GM21423 (cell line): ENCODE measurements at regions not wholly inside any gene's neighbourhood (a gene's known extent, or its start where the extent isn't known, plus 50 kb on each side); places are given as distances from the start of the nearest gene placed in this dataset.
"Not testable (repeated sequence)": the region's sequence is repeated elsewhere in the genome, so short reads cannot be mapped to it uniquely, and the experiment has no call there.

Source experiments
- ATAC-seq: cut with Tn5 transposase; IDR thresholded peaks from one replicate; pipeline ENCODE4 v1.9.1; 2021; ENCODE audit warnings: mild to moderate bottlenecking, moderate library complexity; ENCODE audit not compliant: unreplicated experiment

GRCh38 chr6:81371930-81372329 lies 380.6 kb downstream of the TENT5A start:
- ATAC-seq: no peak

DNA sequence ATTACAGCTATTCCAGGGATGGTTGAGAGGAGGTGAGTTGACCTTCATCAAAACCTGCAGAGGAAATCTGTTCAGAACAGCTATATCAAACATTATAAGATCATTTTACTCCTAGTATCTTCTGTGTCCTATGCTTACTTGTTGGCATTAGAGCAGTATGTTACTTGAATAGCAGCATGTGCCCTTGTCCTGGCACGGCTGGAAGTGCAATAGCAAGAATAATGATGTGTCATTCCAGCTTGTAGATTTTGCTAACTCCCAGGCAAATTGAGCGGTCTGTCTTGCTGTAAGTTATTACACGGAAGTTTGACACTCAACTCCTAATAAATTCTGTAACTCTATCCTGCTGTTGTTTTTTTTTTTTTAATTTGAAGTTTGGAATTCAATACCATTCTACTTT lies 385.5 kb downstream of the TENT5A start:
- ATAC-seq: no peak

GRCh38 chr6:81362246-81362645 lies 390.2 kb downstream of the TENT5A start:
- ATAC-seq: no peak

GRCh38 chr6:81353262-81353661 lies 399.2 kb downstream of the TENT5A start:
- ATAC-seq: no peak

GRCh38 chr6:81344026-81344425 lies 408.5 kb downstream of the TENT5A start:
- ATAC-seq: not testable (repeated sequence)

DNA sequence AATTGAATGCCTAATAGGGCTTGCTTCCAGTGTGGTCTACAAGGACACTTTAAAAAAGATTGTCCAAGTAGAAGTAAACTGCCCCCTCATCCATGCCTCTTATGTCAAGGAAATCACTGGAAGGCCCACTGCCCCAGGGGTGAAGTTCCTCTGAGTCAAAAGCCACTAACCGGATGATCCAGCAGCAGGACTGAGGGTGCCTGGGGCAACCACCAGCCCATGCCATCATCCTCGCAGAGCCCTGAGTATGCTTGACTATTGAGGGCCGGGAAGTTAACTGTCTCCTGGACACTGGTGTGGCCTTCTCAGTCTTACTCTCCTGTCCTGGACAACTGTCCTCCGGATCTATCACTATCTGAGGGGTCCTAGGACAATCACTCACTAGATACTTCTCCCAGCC lies 411.5 kb downstream of the TENT5A start:
- no peak for ATAC-seq

- no peak for ATAC-seq
Measured at GRCh38 chr6:81331526-81331925, 421.0 kb downstream of the TENT5A start.

DNA sequence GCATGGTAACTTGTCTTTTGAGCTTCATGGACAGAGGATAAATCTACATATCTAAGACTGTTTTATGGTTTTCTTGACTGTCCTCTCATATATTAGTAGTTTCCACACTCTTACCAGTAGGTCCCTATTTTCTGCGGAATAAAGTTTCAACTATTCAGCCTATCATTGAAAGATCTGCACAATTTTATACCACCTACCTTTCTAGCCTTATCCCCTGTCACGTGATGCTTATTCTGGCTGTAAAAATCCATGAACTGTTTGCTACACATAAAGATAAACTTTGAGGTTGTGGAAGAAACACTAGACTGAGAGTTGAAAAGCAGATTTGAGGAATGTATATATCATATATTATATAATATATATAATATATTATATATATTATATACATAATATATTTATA lies 423.8 kb downstream of the TENT5A start:
- ATAC-seq: no peak

DNA sequence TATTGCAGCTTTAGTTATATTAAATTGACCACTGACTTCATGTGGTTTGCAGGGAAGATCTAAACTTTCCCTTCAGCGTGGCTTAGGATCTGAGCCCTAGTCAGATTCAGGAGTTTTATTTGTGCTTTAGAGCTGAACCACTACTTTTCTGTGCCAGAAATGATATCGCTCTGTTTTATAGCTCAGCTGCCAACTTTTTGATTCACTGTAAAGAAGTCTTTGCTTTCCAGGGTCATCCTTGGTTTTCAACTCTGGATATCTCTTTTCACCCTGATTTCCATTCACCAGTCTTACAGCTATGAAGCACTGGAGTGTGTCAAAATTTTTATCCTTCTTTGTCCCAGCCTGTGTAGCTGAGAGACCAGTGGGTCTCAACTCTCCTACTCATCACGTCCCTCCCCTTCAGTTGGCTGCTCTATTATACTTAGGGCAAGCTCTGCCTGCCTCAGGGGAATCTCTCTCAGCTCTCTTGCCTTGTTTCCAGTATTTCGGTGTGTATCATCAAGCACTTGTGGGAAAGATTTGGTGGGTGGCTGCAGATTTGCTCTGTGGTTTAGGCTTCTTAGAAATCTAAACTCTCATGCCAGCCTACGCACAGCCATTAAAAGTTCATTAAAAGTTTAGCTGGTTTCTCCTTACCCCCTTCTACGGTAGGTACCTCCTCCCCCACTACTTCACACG lies 425.5 kb downstream of the TENT5A start:
- ATAC-seq: no peak

GRCh38 chr6:81309811-81310210 lies 442.7 kb downstream of the TENT5A start:
- no peak for ATAC-seq

GRCh38 chr6:81308577-81309279 lies 443.8 kb downstream of the TENT5A start:
- ATAC-seq: no peak

GRCh38 chr6:81307651-81308214 lies 444.7 kb downstream of the TENT5A start:
- no peak for ATAC-seq

GRCh38 chr6:81304466-81304865 lies 448.0 kb downstream of the TENT5A start:
- ATAC-seq: no peak

DNA sequence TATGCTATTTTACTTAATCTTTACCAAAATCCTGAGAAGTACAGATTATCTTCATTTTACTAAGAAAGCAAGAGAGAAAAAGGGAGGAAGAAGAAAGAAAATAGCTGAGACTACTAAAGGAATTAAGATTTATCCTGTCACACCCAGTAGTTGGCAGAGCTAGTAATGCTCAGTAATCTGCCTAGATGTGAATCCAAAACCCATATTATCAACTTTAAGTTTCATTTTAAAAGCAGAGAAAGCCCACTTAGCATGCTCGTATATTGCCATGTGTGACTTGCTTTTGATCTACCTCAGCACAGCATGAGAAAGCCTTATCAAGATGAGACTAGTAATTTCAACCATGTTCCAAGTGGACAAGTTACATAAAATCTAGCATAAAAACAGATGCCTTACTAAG lies 451.5 kb downstream of the TENT5A start:
- ATAC-seq: no peak

- no peak for ATAC-seq
Measured at GRCh38 chr6:81298751-81299150, 453.7 kb downstream of the TENT5A start.

DNA sequence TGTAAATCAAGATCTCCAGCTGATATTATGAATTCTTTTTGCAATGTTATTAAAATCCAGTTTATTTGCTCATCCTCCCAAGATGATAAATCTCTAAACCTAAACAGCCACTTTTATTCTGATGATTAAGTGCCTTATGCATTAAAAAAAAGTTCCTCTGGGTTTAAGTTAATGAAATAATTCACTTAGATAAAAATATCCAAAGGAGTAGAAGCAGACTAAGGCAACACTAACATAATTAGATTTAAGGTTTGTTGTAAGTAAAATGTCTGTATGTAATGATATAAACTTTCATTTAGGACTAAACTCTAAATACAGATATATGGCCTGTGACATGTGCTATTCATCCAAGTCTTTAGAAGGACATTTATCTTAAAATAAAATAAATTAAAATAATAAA lies 457.2 kb downstream of the TENT5A start:
- ATAC-seq: no peak

DNA sequence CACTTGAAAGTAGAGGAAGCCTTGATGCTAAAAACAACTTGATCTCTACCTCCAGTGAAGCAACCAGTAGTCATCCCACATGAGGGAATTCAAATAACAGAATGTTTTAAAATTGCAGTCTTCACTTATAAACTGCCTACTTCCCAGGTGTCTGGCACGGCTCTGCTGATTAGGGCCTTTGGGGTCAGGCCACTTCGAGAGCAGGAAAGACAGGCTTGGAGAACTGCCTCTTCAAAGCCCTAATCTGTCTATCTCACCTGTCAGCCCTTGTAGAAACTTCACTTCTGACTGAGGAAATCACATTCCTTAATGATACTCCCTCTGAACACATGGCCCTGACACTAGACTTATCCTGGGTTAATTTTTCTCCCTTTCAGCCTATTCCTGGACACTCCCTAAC lies 458.6 kb downstream of the TENT5A start:
- ATAC-seq: no peak

GRCh38 chr6:81289229-81289628 lies 463.3 kb downstream of the TENT5A start:
- ATAC-seq: no peak

- ATAC-seq: no peak
Measured at GRCh38 chr6:81265106-81265505, 487.4 kb downstream of the TENT5A start.

DNA sequence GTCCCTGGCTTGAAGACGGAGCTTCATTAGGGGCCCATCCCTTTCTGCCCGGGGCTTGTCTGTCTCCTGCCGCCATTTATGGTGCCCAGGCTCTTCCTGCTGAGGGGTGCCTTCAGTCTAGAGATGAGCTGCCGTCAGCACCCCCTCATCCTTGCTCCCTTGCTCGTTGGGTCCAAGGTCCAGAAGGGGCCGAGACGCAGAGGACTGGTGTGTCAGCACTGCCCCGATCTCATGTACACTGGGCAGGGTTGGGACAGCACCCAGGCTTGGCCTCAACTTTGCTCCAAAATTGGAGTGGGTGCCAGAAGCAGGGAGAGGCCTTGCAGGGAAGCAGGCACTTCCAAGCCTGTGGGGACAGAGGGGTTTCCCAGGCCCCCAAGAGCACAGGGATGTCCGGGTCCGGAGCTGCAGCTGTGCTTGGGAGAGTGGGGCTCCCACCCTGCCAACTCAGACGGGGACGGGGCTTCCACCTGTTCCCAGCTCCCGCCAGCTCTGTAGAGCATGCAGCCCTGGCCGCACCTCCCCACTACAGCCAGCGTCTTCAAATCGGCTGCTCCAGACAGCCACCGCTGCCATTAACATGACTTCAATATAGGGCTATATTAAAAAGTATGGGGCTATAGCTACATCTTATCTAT lies 488.8 kb downstream of the TENT5A start:
- no peak for ATAC-seq

DNA sequence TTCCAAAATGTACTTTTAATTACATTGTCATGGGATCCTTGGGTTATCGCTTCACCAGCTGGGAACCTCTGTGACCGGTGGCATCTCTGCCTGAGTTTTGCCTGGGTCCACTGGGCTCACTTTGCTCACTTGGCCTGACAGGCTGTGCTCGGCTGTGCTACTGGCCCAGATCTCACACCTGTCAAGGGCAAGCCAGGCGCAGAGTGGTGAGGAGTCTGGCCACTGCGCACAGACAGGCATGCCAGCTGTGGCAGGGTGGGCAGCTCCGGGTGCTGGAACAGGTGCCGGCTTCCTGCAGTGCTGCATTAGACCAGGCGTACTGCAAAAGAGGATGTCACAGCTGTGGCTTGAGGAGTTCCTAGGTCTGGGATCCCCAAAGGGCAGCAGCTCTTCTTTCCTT lies 489.8 kb downstream of the TENT5A start:
- ATAC-seq: no peak

GRCh38 chr6:81256223-81256622 lies 496.3 kb downstream of the TENT5A start:
- ATAC-seq: not testable (repeated sequence)
